ENCODE measurements at regions not wholly inside any gene's neighbourhood (a gene's known extent, or its start where the extent isn't known, plus 50 kb on each side); places are given as distances from the start of the nearest gene placed in this dataset.

DNA sequence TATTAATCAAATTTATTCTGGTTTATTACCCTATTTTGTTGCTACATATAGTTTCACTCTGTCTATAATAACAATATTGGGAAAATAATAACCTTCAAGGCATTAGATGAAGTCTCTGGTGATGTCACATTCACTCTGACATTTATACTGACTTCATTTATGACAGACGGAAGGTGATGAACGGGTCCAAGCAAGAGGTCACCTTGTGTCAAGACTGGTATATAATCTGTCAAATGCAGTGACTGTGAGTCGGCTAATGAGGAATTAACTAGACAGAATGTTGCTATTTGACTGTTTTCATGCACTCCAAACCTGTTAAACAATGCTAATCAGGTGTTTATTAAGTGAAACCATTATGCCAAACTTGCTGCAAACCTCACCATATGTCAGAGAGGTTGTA is 800.5 kb upstream of the KLHL1 start:
- DNase-seq (ENCODE audit: insufficient read length, low spot score, missing footprints), result no peak
- no peaks in the 10 kb centered on the region for H3K4me1 ChIP-seq (ENCODE audit: insufficient read depth, low read length)
- H3K27ac ChIP-seq (ENCODE audit: low read depth, low read length), result no peak overlapping the region
- no peak overlapping the region for H2AFZ ChIP-seq (ENCODE audit: low read length)
- H3K4me2 ChIP-seq (ENCODE audit: insufficient read depth, low read length), result no peak overlapping the region
- no peaks in the 10 kb centered on the region for H3K27me3 ChIP-seq (ENCODE audit: insufficient read depth, low read length)
- TF ChIP-seq, protein P1, sequence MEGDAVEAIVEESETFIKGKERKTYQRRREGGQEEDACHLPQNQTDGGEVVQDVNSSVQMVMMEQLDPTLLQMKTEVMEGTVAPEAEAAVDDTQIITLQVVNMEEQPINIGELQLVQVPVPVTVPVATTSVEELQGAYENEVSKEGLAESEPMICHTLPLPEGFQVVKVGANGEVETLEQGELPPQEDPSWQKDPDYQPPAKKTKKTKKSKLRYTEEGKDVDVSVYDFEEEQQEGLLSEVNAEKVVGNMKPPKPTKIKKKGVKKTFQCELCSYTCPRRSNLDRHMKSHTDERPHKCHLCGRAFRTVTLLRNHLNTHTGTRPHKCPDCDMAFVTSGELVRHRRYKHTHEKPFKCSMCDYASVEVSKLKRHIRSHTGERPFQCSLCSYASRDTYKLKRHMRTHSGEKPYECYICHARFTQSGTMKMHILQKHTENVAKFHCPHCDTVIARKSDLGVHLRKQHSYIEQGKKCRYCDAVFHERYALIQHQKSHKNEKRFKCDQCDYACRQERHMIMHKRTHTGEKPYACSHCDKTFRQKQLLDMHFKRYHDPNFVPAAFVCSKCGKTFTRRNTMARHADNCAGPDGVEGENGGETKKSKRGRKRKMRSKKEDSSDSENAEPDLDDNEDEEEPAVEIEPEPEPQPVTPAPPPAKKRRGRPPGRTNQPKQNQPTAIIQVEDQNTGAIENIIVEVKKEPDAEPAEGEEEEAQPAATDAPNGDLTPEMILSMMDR (IDR thresholded peaks at IDR 0.05; ENCODE audit: extremely low read depth, low read depth, low read length), result no peak
- H4K20me1 ChIP-seq (ENCODE audit: insufficient read depth, low read length), result no peaks in the 10 kb centered on the region
- H3K36me3 ChIP-seq (ENCODE audit: insufficient read depth, low read length), result no peaks in the 10 kb centered on the region
- H3K9me3 ChIP-seq (ENCODE audit: low read depth, low read length), result no peaks in the 10 kb centered on the region
- H3K79me2 ChIP-seq (ENCODE audit: insufficient read depth, low read length), result no peaks in the 10 kb centered on the region
- H3K4me3 ChIP-seq (ENCODE audit: insufficient read depth, low read length), result no peak overlapping the region

DNA sequence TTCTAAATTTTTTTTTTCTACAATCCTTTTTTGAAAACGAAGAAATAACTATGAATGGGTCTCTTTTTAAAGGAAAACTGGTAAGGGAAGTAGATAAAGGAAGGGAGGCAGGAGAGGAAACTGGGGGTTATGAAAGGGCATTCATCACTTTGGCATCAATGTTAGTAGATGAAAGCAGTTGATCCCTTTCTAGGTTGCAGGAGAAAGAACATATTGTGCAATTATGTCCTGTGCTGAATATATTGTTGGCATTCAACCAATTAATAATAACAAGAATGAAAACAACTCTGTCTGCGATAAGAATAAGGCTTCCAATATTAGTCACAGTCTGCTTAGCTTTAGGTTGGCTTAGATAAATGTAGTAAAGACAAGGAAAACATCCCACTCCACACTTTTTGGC is 796.8 kb upstream of the KLHL1 start:
- Histone ChIP-seq H3K27me3 (ENCODE audit: insufficient read depth, low read length) (no peaks in the 10 kb centered on the region), H3K9me3 (ENCODE audit: low read depth, low read length) (no peaks in the 10 kb centered on the region), H4K20me1 (ENCODE audit: insufficient read depth, low read length) (no peaks in the 10 kb centered on the region), H3K4me1 (ENCODE audit: insufficient read depth, low read length) (no peaks in the 10 kb centered on the region), H3K36me3 (ENCODE audit: insufficient read depth, low read length) (no peaks in the 10 kb centered on the region), H3K79me2 (ENCODE audit: insufficient read depth, low read length) (no peaks in the 10 kb centered on the region), H3K4me3 (ENCODE audit: insufficient read depth, low read length) (no peak overlapping the region), H2AFZ (ENCODE audit: low read length) (no peak overlapping the region), H3K4me2 (ENCODE audit: insufficient read depth, low read length) (no peak overlapping the region), H3K27ac (ENCODE audit: low read depth, low read length) (no peak overlapping the region)
- no peak for DNase-seq (ENCODE audit: insufficient read length, low spot score, missing footprints)
- TF ChIP-seq, protein P1 (IDR thresholded peaks at IDR 0.05; ENCODE audit: extremely low read depth, low read depth, low read length), result no peak

DNA sequence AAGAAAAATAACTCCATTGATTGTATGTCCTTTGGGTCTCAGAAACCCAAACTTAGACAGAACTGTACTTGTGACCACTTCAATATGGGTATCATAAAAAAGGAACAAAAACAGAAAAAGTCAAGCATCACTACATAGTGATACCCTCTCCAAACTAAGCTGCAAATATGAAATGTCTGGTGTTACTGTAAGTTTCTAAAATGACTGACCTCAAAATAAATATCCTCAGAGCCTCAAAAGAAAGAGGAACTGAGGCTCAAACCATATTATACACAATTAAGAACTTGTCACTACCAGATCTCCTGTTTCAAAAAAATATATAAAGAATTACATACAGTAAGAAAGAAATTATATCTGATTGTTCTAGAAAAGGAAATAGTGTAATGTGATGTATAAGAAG is 787.9 kb upstream of the KLHL1 start:
- Histone ChIP-seq H3K4me1 (ENCODE audit: insufficient read depth, low read length) (no peaks in the 10 kb centered on the region), H3K36me3 (ENCODE audit: insufficient read depth, low read length) (no peaks in the 10 kb centered on the region), H4K20me1 (ENCODE audit: insufficient read depth, low read length) (no peaks in the 10 kb centered on the region), H3K79me2 (ENCODE audit: insufficient read depth, low read length) (no peaks in the 10 kb centered on the region), H3K4me3 (ENCODE audit: insufficient read depth, low read length) (no peak overlapping the region), H3K4me2 (ENCODE audit: insufficient read depth, low read length) (no peak overlapping the region), H3K27me3 (ENCODE audit: insufficient read depth, low read length) (no peaks in the 10 kb centered on the region), H3K9me3 (ENCODE audit: low read depth, low read length) (no peaks in the 10 kb centered on the region), H3K27ac (ENCODE audit: low read depth, low read length) (no peak overlapping the region), H2AFZ (ENCODE audit: low read length) (no peak overlapping the region)
- DNase-seq (ENCODE audit: insufficient read length, low spot score, missing footprints), result no peak
- TF ChIP-seq, protein P1 (IDR thresholded peaks at IDR 0.05; ENCODE audit: extremely low read depth, low read depth, low read length), result no peak

DNA sequence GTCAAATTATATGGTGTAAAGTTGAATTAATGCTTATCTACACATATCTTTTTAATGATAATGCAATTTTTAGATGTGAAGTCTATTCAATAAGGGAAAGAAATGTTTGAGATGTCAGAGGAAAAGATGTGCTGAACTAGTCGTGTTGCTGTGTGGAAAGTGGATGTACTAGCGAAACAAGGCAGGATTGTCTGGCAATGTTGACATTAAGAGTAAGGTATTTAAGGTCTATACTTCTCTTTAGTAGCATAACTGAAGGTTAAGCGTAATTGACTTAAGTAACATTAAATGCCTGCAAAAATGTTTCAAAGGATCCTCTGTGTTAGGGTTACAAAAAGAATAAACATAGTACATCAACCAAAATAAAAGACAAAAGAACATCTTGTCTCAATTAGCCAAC is 787.3 kb upstream of the KLHL1 start:
- no peaks in the 10 kb centered on the region for H3K4me1 ChIP-seq (ENCODE audit: insufficient read depth, low read length)

More for the DNA sequence above, 787.3 kb upstream of the KLHL1 start:
- no peak for DNase-seq (ENCODE audit: insufficient read length, low spot score, missing footprints)
- TF ChIP-seq, protein P1 (IDR thresholded peaks at IDR 0.05; ENCODE audit: extremely low read depth, low read depth, low read length), result no peak
- Histone ChIP-seq H3K36me3 (ENCODE audit: insufficient read depth, low read length) (no peaks in the 10 kb centered on the region), H3K9me3 (ENCODE audit: low read depth, low read length) (no peaks in the 10 kb centered on the region), H2AFZ (ENCODE audit: low read length) (no peak overlapping the region), H3K27me3 (ENCODE audit: insufficient read depth, low read length) (no peaks in the 10 kb centered on the region), H3K4me3 (ENCODE audit: insufficient read depth, low read length) (no peak overlapping the region), H3K27ac (ENCODE audit: low read depth, low read length) (no peak overlapping the region), H3K79me2 (ENCODE audit: insufficient read depth, low read length) (no peaks in the 10 kb centered on the region), H3K4me2 (ENCODE audit: insufficient read depth, low read length) (no peak overlapping the region), H4K20me1 (ENCODE audit: insufficient read depth, low read length) (no peaks in the 10 kb centered on the region)

All from osteoblast (primary cell).